Neural cell (in vitro differentiated cells): ENCODE measurements at regions not wholly inside any gene's neighbourhood (a gene's known extent, or its start where the extent isn't known, plus 50 kb on each side); places are given as distances from the start of the nearest gene placed in this dataset.

ENCODE experiments used
- H2AFZ ChIP-seq: fragments of 200-600, 300-800 bp; sonication (generic), shearing (Covaris generic); 2 replicates; pipeline ENCODE4 v1.6.0; 2014; ENCODE audit warnings: low read depth, mild to moderate bottlenecking, antibody characterized with exemption, low read length, moderate library complexity
- H3F3A ChIP-seq: fragments of 200-600 bp; shearing (Covaris generic); 2 replicates; pipeline ENCODE4 v1.6.1; 2016; ENCODE audit warnings: mild to moderate bottlenecking, moderate library complexity, mixed read lengths, antibody characterized with exemption, low read length; ENCODE audit not compliant: insufficient read depth, poor library complexity, severe bottlenecking
- H3K27ac ChIP-seq: fragments of 200-600, 300-800 bp; sonication (generic), shearing (Covaris generic); 2 replicates; pipeline ENCODE4 v1.5.1; 2014; ENCODE audit warnings: mild to moderate bottlenecking, low read length, moderate library complexity
- H3K27me3 ChIP-seq: fragments of 300-800, 200-600 bp; sonication (generic), shearing (Covaris generic); 2 replicates; pipeline ENCODE4 v1.6.0; 2014; ENCODE audit warnings: mild to moderate bottlenecking, low read depth, low read length, moderate library complexity; ENCODE audit not compliant: insufficient read depth
- H3K36me3 ChIP-seq: fragments of 300-800, 200-600 bp; sonication (generic), shearing (Covaris generic); 2 replicates; pipeline ENCODE4 v1.5.1; 2014; ENCODE audit warnings: mild to moderate bottlenecking, antibody characterized with exemption, low read length, moderate library complexity; ENCODE audit not compliant: insufficient read depth
- H3K4me2 ChIP-seq: fragments of 300-800, 200-600 bp; sonication (generic), shearing (Covaris generic); 2 replicates; pipeline ENCODE4 v1.6.0; 2014; ENCODE audit warnings: mild to moderate bottlenecking, low read length
- H3K4me3 ChIP-seq: fragments of 300-800, 200-600 bp; sonication (generic), shearing (Covaris generic); 2 replicates; pipeline ENCODE4 v1.5.1; 2014; ENCODE audit warnings: mild to moderate bottlenecking, low read length, moderate library complexity
- H3K79me2 ChIP-seq: fragments of 200-600 bp; shearing (Covaris generic); replicated peaks from 2 replicates; pipeline ENCODE4 v1.6.0; 2014; ENCODE audit warnings: mild to moderate bottlenecking, low read length, moderate library complexity; ENCODE audit not compliant: insufficient read depth
- H3K9ac ChIP-seq: fragments of 300-800, 200-600 bp; sonication (generic), shearing (Covaris generic); 2 replicates; pipeline ENCODE4 v1.6.1; 2016; ENCODE audit warnings: mild to moderate bottlenecking, low read length, mixed read lengths
- H3K9me2 ChIP-seq: fragments of 200-600 bp; shearing (Covaris generic); 2 replicates; pipeline ENCODE4 v1.6.1; 2016; ENCODE audit warnings: mild to moderate bottlenecking, low read length, mixed read lengths; ENCODE audit not compliant: insufficient read depth
- H3K9me3 ChIP-seq: fragments of 200-600, 300-800 bp; sonication (generic), shearing (Covaris generic); 2 replicates; pipeline ENCODE4 v1.6.1; 2016; ENCODE audit warnings: mild to moderate bottlenecking, mixed run types, low read length, moderate library complexity, mixed read lengths
- H4K20me1 ChIP-seq: fragments of 200-600 bp; shearing (Covaris generic); 2 replicates; pipeline ENCODE4 v1.6.1; 2016; ENCODE audit warnings: mild to moderate bottlenecking, mixed run types; ENCODE audit not compliant: insufficient read depth
- CTCF ChIP-seq: fragments of 450-650 bp; IDR thresholded peaks from 2 replicates; pipeline ENCODE4 v1.5.1; 2014; ENCODE audit warnings: antibody characterized with exemption, mild to moderate bottlenecking, moderate library complexity; ENCODE audit not compliant: poor library complexity, severe bottlenecking
- EP300 ChIP-seq: fragments of 450-650 bp; conservative IDR thresholded peaks from 2 replicates; pipeline ENCODE4 v1.6.1; 2014; ENCODE audit warnings: antibody characterized with exemption, mild to moderate bottlenecking, moderate library complexity; ENCODE audit not compliant: poor library complexity, severe bottlenecking
- EZH2 ChIP-seq: fragments of 200-600, 300-800 bp; shearing (Covaris generic), sonication (generic); IDR thresholded peaks from 2 replicates; pipeline ENCODE4 v1.6.1; 2014; ENCODE audit warnings: antibody characterized with exemption, low read length, borderline replicate concordance, mild to moderate bottlenecking; ENCODE audit not compliant: insufficient read depth, poor library complexity, severe bottlenecking
- MXI1 ChIP-seq: fragments of 450-650 bp; conservative IDR thresholded peaks from 2 replicates; pipeline ENCODE4 v1.6.1; 2014; ENCODE audit warnings: antibody characterized with exemption, mild to moderate bottlenecking; ENCODE audit not compliant: poor library complexity, severe bottlenecking
- POLR2AphosphoS5 ChIP-seq: IDR thresholded peaks from 2 replicates; pipeline ENCODE4 v1.6.1; 2012
- RAD21 ChIP-seq: fragments of 450-650 bp; conservative IDR thresholded peaks from 2 replicates; pipeline ENCODE4 v1.6.1; 2014; ENCODE audit warnings: antibody characterized with exemption, mild to moderate bottlenecking, moderate library complexity
- REST ChIP-seq: IDR thresholded peaks from 2 replicates; pipeline ENCODE4 v1.6.1; 2012; ENCODE audit warnings: borderline replicate concordance
- SMC3 ChIP-seq: fragments of 450-650 bp; conservative IDR thresholded peaks from 2 replicates; pipeline ENCODE4 v1.6.1; 2014; ENCODE audit warnings: antibody characterized with exemption, mild to moderate bottlenecking, moderate library complexity; ENCODE audit not compliant: poor library complexity
- TAF1 ChIP-seq: IDR thresholded peaks from 2 replicates; pipeline ENCODE4 v1.6.1; 2012; ENCODE audit warnings: low read depth

- H3K9me2 ChIP-seq = no peaks in the 10 kb centered on the region
- no peak overlapping the region for H3K4me2 ChIP-seq
- H3K36me3 ChIP-seq = no peaks in the 10 kb centered on the region
- H4K20me1 ChIP-seq = no peaks in the 10 kb centered on the region
- no peak for TF ChIP-seq EP300
- H3K27ac ChIP-seq = no peak overlapping the region
- no peaks in the 10 kb centered on the region for H3K79me2 ChIP-seq
- H3F3A ChIP-seq = no peaks in the 10 kb centered on the region
- no peak overlapping the region for H2AFZ ChIP-seq
- no peak overlapping the region for H3K4me3 ChIP-seq
- H3K27me3 ChIP-seq = no peaks in the 10 kb centered on the region
- H3K9me3 ChIP-seq = no peaks in the 10 kb centered on the region
- no peak overlapping the region for H3K9ac ChIP-seq
Observed at GRCh38 chr3:84825817-84826216, 133.0 kb upstream of the CADM2 start.

- H2AFZ ChIP-seq = no peak overlapping the region
- no peak overlapping the region for H3K9ac ChIP-seq
- H3F3A ChIP-seq = no peaks in the 10 kb centered on the region
- H3K79me2 ChIP-seq = no peaks in the 10 kb centered on the region
- no peaks in the 10 kb centered on the region for H3K27me3 ChIP-seq
- H3K27ac ChIP-seq = no peak overlapping the region
- no peaks in the 10 kb centered on the region for H3K36me3 ChIP-seq
- H3K4me2 ChIP-seq = no peak overlapping the region
- no peaks in the 10 kb centered on the region for H4K20me1 ChIP-seq
- TF ChIP-seq RAD21 (no peak), REST (no peak), EP300 (no peak), POLR2AphosphoS5 (no peak), TAF1 (no peak), MXI1 (no peak), SMC3 (no peak), CTCF (no peak), EZH2 (no peak)
- no peaks in the 10 kb centered on the region for H3K9me2 ChIP-seq
- H3K4me3 ChIP-seq = no peak overlapping the region
- H3K9me3 ChIP-seq = no peaks in the 10 kb centered on the region
Observed at GRCh38 chr3:84830476-84830875, 128.3 kb upstream of the CADM2 start.

GRCh38 chr3:84835366-84835765 is 123.4 kb upstream of the CADM2 start:
- Histone ChIP-seq H3K9me2 (no peaks in the 10 kb centered on the region), H4K20me1 (no peaks in the 10 kb centered on the region), H3K27ac (no peak overlapping the region), H3K27me3 (no peaks in the 10 kb centered on the region), H3K4me3 (no peak overlapping the region), H3K36me3 (no peaks in the 10 kb centered on the region), H3K79me2 (no peaks in the 10 kb centered on the region), H3K9ac (no peak overlapping the region), H3F3A (no peaks in the 10 kb centered on the region), H3K9me3 (no peaks in the 10 kb centered on the region), H2AFZ (no peak overlapping the region), H3K4me2 (no peak overlapping the region)
- TF ChIP-seq EP300 (no peak), POLR2AphosphoS5 (no peak), MXI1 (no peak), CTCF (no peak), EZH2 (no peak), REST (no peak), RAD21 (no peak), TAF1 (no peak), SMC3 (no peak)
